ENCODE measurements at regions not wholly inside any gene's neighbourhood (a gene's known extent, or its start where the extent isn't known, plus 50 kb on each side); places are given as distances from the start of the nearest gene placed in this dataset.

- Histone ChIP-seq H3K4me3 (no peak overlapping the region), H3K36me3 (no peaks in the 10 kb centered on the region), H3K9me3 (ENCODE audit: low read depth) (no peaks in the 10 kb centered on the region), H3K4me1 (ENCODE audit: low read depth) (no peaks in the 10 kb centered on the region), H3K27ac (no peak overlapping the region), H3K27me3 (no peaks in the 10 kb centered on the region)
- no peak for DNase-seq (ENCODE audit: low read depth in 1 of 2, low spot score in 1 of 2)
- no peak for TF ChIP-seq CTCF (IDR thresholded peaks at IDR 0.05; ENCODE audit: low read depth, low read length)
Measured at GRCh38 chr14:93870377-93870776, 56.8 kb upstream of the FAM181A start.

- H3K4me1 ChIP-seq (ENCODE audit: low read depth): no peaks in the 10 kb centered on the region
- no peak overlapping the region for H3K4me3 ChIP-seq
- DNase-seq (ENCODE audit: low read depth in 1 of 2, low spot score in 1 of 2): no peak
- no peaks in the 10 kb centered on the region for H3K9me3 ChIP-seq (ENCODE audit: low read depth)
- H3K27me3 ChIP-seq: no peaks in the 10 kb centered on the region
- no peak for TF ChIP-seq CTCF (IDR thresholded peaks at IDR 0.05; ENCODE audit: low read depth, low read length)
- H3K27ac ChIP-seq: no peak overlapping the region
- no peaks in the 10 kb centered on the region for H3K36me3 ChIP-seq
Measured at GRCh38 chr14:93869427-93869826, 57.7 kb upstream of the FAM181A start.

- H3K36me3 ChIP-seq: no peaks in the 10 kb centered on the region
Measured at GRCh38 chr14:93868165-93868564, 59.0 kb upstream of the FAM181A start.

GRCh38 chr14:93862265-93862664 lies 64.9 kb upstream of the FAM181A start:
- H3K4me1 ChIP-seq (ENCODE audit: low read depth): peaks cover 14% of the 10 kb centered on the region
- H3K27me3 ChIP-seq: no peaks in the 10 kb centered on the region
- no peaks in the 10 kb centered on the region for H3K9me3 ChIP-seq (ENCODE audit: low read depth)
- no peak for TF ChIP-seq CTCF (IDR thresholded peaks at IDR 0.05; ENCODE audit: low read depth, low read length)
- DNase-seq (ENCODE audit: low read depth in 1 of 2, low spot score in 1 of 2): no peak
- no peaks in the 10 kb centered on the region for H3K36me3 ChIP-seq
- no peak overlapping the region for H3K27ac ChIP-seq
- no peak overlapping the region for H3K4me3 ChIP-seq

More at GRCh38 chr14:93868165-93868564, 59.0 kb upstream of the FAM181A start:
- H3K4me1 ChIP-seq (ENCODE audit: low read depth): no peaks in the 10 kb centered on the region
- H3K4me3 ChIP-seq: no peak overlapping the region
- no peaks in the 10 kb centered on the region for H3K9me3 ChIP-seq (ENCODE audit: low read depth)
- TF ChIP-seq CTCF (IDR thresholded peaks at IDR 0.05; ENCODE audit: low read depth, low read length): no peak
- DNase-seq (ENCODE audit: low read depth in 1 of 2, low spot score in 1 of 2): no peak
- H3K27ac ChIP-seq: no peak overlapping the region
- H3K27me3 ChIP-seq: no peaks in the 10 kb centered on the region

GRCh38 chr14:93861836-93862235 lies 65.3 kb upstream of the FAM181A start:
- no peak for DNase-seq (ENCODE audit: low read depth in 1 of 2, low spot score in 1 of 2)
- peaks cover 14% of the 10 kb centered on the region for H3K4me1 ChIP-seq (ENCODE audit: low read depth)
- no peak overlapping the region for H3K4me3 ChIP-seq
- H3K27ac ChIP-seq: no peak overlapping the region
- H3K27me3 ChIP-seq: no peaks in the 10 kb centered on the region
- no peak for TF ChIP-seq CTCF (IDR thresholded peaks at IDR 0.05; ENCODE audit: low read depth, low read length)
- H3K9me3 ChIP-seq (ENCODE audit: low read depth): no peaks in the 10 kb centered on the region
- H3K36me3 ChIP-seq: no peaks in the 10 kb centered on the region

GRCh38 chr14:93859957-93860356 lies 67.2 kb upstream of the FAM181A start:
- Histone ChIP-seq H3K27ac (no peak overlapping the region), H3K9me3 (ENCODE audit: low read depth) (no peaks in the 10 kb centered on the region), H3K36me3 (no peaks in the 10 kb centered on the region), H3K27me3 (no peaks in the 10 kb centered on the region), H3K4me1 (ENCODE audit: low read depth) (peaks cover 14% of the 10 kb centered on the region), H3K4me3 (no peak overlapping the region)
- TF ChIP-seq CTCF (IDR thresholded peaks at IDR 0.05; ENCODE audit: low read depth, low read length): no peak
- no peak for DNase-seq (ENCODE audit: low read depth in 1 of 2, low spot score in 1 of 2)

Measured in cardiac muscle cell (in vitro differentiated cells and primary cell).